Large intestine (tissue), 3 donors: ENCODE measurements at regions not wholly inside any gene's neighbourhood (a gene's known extent, or its start where the extent isn't known, plus 50 kb on each side); places are given as distances from the start of the nearest gene placed in this dataset.

Experiments
- DNase-seq, 2 donors: peaks; one replicate each; pipeline versions ENCODE4 v3.0.0 to v3.0.0-alpha.2; 2013
- H3K27ac ChIP-seq: one replicate; pipeline ENCODE4 v1.5.1; 2013; ENCODE audit warnings: low read length
- H3K27me3 ChIP-seq: 2 replicates; pipeline ENCODE4 v1.6.1; 2013; ENCODE audit warnings: low read length; ENCODE audit not compliant: control insufficient read depth, insufficient read depth
- H3K36me3 ChIP-seq: 2 replicates; pipeline ENCODE4 v1.6.1; 2013; ENCODE audit warnings: low read length; ENCODE audit not compliant: control insufficient read depth, insufficient read depth
- H3K4me1 ChIP-seq: one replicate; pipeline ENCODE4 v1.6.1; 2013; ENCODE audit warnings: low read length; ENCODE audit not compliant: control insufficient read depth, insufficient read depth
- H3K4me3 ChIP-seq: one replicate; pipeline ENCODE4 v1.5.1; 2013; ENCODE audit warnings: low read length
- H3K9me3 ChIP-seq: one replicate; pipeline ENCODE4 v1.6.1; 2013; ENCODE audit warnings: mild to moderate bottlenecking, low read depth, low read length, moderate library complexity; ENCODE audit not compliant: control insufficient read depth
- WGBS: methylation state at CpG from one replicate; pipeline ENCODE4 v1.1.5; 2013; ENCODE audit warnings: low lambda C conversion rate; ENCODE audit not compliant: insufficient coverage; 5-methylcytosine and 5-hydroxymethylcytosine counted together

GRCh38 chr10:118452098-118452497 lies 110.0 kb upstream of the FAM204A start:
- H3K36me3 ChIP-seq, result no peaks in the 10 kb centered on the region

GRCh38 chr10:118449521-118449920 lies 107.4 kb upstream of the FAM204A start:
- Histone ChIP-seq H3K36me3 (no peaks in the 10 kb centered on the region), H3K27ac (no peak overlapping the region), H3K9me3 (peaks cover 4% of the 10 kb centered on the region), H3K4me3 (no peak overlapping the region), H3K4me1 (no peaks in the 10 kb centered on the region), H3K27me3 (peaks cover 7% of the 10 kb centered on the region)
- DNase-seq, result no peak
- 90% methylated on average over 2 of the region's 9 CpGs for WGBS

More at GRCh38 chr10:118452098-118452497, 110.0 kb upstream of the FAM204A start:
- peaks cover 4% of the 10 kb centered on the region for H3K9me3 ChIP-seq
- peaks cover 7% of the 10 kb centered on the region for H3K27me3 ChIP-seq
- H3K4me1 ChIP-seq, result no peaks in the 10 kb centered on the region
- DNase-seq, result no peak
- no peak overlapping the region for H3K4me3 ChIP-seq
- no peak overlapping the region for H3K27ac ChIP-seq

GRCh38 chr10:118448744-118449143 lies 106.6 kb upstream of the FAM204A start:
- Histone ChIP-seq H3K27me3 (peaks cover 7% of the 10 kb centered on the region), H3K36me3 (no peaks in the 10 kb centered on the region), H3K4me1 (no peaks in the 10 kb centered on the region), H3K27ac (no peak overlapping the region), H3K4me3 (no peak overlapping the region), H3K9me3 (peaks cover 4% of the 10 kb centered on the region)
- WGBS, result no CpG with 5 or more reads among the region's 5 CpGs
- DNase-seq, result no peak

GRCh38 chr10:118447478-118448270 lies 105.5 kb upstream of the FAM204A start:
- Histone ChIP-seq H3K4me1 (no peaks in the 10 kb centered on the region), H3K4me3 (no peak overlapping the region), H3K27me3 (peaks cover 5% of the 10 kb centered on the region), H3K9me3 (peaks cover 4% of the 10 kb centered on the region), H3K36me3 (no peaks in the 10 kb centered on the region), H3K27ac (no peak overlapping the region)
- WGBS, result no CpG with 5 or more reads among the region's 13 CpGs
- DNase-seq, result no peak

GRCh38 chr10:118445535-118445934 lies 103.4 kb upstream of the FAM204A start:
- Histone ChIP-seq H3K27ac (no peak overlapping the region), H3K27me3 (peaks cover 2% of the 10 kb centered on the region), H3K36me3 (no peaks in the 10 kb centered on the region), H3K4me3 (no peak overlapping the region), H3K9me3 (no peaks in the 10 kb centered on the region), H3K4me1 (no peaks in the 10 kb centered on the region)
- no peak for DNase-seq
- no CpG with 5 or more reads among the region's 1 CpG for WGBS

GRCh38 chr10:118444069-118444468 lies 101.9 kb upstream of the FAM204A start:
- H3K9me3 ChIP-seq, result no peaks in the 10 kb centered on the region
- no peak for DNase-seq
- H3K27me3 ChIP-seq, result peaks cover 2% of the 10 kb centered on the region
- H3K36me3 ChIP-seq, result no peaks in the 10 kb centered on the region
- no peak overlapping the region for H3K27ac ChIP-seq
- no peak overlapping the region for H3K4me3 ChIP-seq
- no CpG with 5 or more reads among the region's 2 CpGs for WGBS
- H3K4me1 ChIP-seq, result no peaks in the 10 kb centered on the region

- Histone ChIP-seq H3K9me3 (no peaks in the 10 kb centered on the region), H3K4me1 (no peaks in the 10 kb centered on the region), H3K27me3 (no peaks in the 10 kb centered on the region), H3K27ac (no peak overlapping the region), H3K36me3 (no peaks in the 10 kb centered on the region), H3K4me3 (no peak overlapping the region)
- WGBS, result no CpG with 5 or more reads among the region's 3 CpGs
- DNase-seq, result no peak
Measured at GRCh38 chr10:118442032-118442431, 99.9 kb upstream of the FAM204A start.

GRCh38 chr10:118439824-118440223 lies 97.7 kb upstream of the FAM204A start:
- Histone ChIP-seq H3K9me3 (no peaks in the 10 kb centered on the region), H3K4me3 (no peak overlapping the region), H3K27me3 (no peaks in the 10 kb centered on the region), H3K4me1 (no peaks in the 10 kb centered on the region), H3K27ac (no peak overlapping the region), H3K36me3 (no peaks in the 10 kb centered on the region)
- WGBS, result 77% methylated on average over 2 of the region's 3 CpGs
- DNase-seq, result no peak

- no peaks in the 10 kb centered on the region for H3K27me3 ChIP-seq
- H3K27ac ChIP-seq, result no peak overlapping the region
- no peaks in the 10 kb centered on the region for H3K36me3 ChIP-seq
- no peaks in the 10 kb centered on the region for H3K9me3 ChIP-seq
- DNase-seq, result no peak
- no peaks in the 10 kb centered on the region for H3K4me1 ChIP-seq
- no peak overlapping the region for H3K4me3 ChIP-seq
- 67% methylated on average over 1 of the region's 1 CpG for WGBS
Measured at GRCh38 chr10:118436742-118437141, 94.6 kb upstream of the FAM204A start.

GRCh38 chr10:118430190-118430589 lies 88.1 kb upstream of the FAM204A start:
- no peaks in the 10 kb centered on the region for H3K36me3 ChIP-seq

More at GRCh38 chr10:118430190-118430589, 88.1 kb upstream of the FAM204A start:
- Histone ChIP-seq H3K27ac (no peak overlapping the region), H3K27me3 (no peaks in the 10 kb centered on the region), H3K4me1 (no peaks in the 10 kb centered on the region), H3K4me3 (no peak overlapping the region), H3K9me3 (no peaks in the 10 kb centered on the region)
- DNase-seq, result no peak
- WGBS, result 100% methylated on average over 2 of the region's 6 CpGs
